GM18909 (cell line): ENCODE measurements at regions not wholly inside any gene's neighbourhood (a gene's known extent, or its start where the extent isn't known, plus 50 kb on each side); places are given as distances from the start of the nearest gene placed in this dataset.
"Not testable (repeated sequence)": the region's sequence is repeated elsewhere in the genome, so short reads cannot be mapped to it uniquely, and the experiment has no call there.

ENCODE experiments used
- ATAC-seq: cut with Tn5 transposase; IDR thresholded peaks from one replicate; pipeline ENCODE4 v1.9.1; 2021; ENCODE audit warnings: mild to moderate bottlenecking; ENCODE audit not compliant: unreplicated experiment, poor library complexity

- ATAC-seq = no peak
These were observed 50.7 kb upstream of the TNFSF4 start for GRCh38 chr1:173257805-173258204.

GRCh38 chr1:173258479-173259264 lies 51.5 kb upstream of the TNFSF4 start:
- no peak for ATAC-seq

- ATAC-seq = not testable (repeated sequence)
These were observed 53.2 kb upstream of the TNFSF4 start for GRCh38 chr1:173260329-173260728.

- no peak for ATAC-seq
These were observed 59.7 kb upstream of the TNFSF4 start for GRCh38 chr1:173266841-173267240.

GRCh38 chr1:173267453-173267945 lies 60.4 kb upstream of the TNFSF4 start:
- ATAC-seq = no peak

- ATAC-seq = no peak
These were observed 61.1 kb upstream of the TNFSF4 start for GRCh38 chr1:173268261-173268660.

GRCh38 chr1:173268786-173269277 lies 61.7 kb upstream of the TNFSF4 start:
- ATAC-seq = no peak

- no peak for ATAC-seq
These were observed 62.5 kb upstream of the TNFSF4 start for GRCh38 chr1:173269490-173270230.

GRCh38 chr1:173270243-173270642 lies 63.1 kb upstream of the TNFSF4 start:
- no peak for ATAC-seq

- ATAC-seq = not testable (repeated sequence)
These were observed 63.9 kb upstream of the TNFSF4 start for GRCh38 chr1:173271021-173271420.

- ATAC-seq = no peak
These were observed 68.4 kb upstream of the TNFSF4 start for GRCh38 chr1:173275496-173275895.

GRCh38 chr1:173276922-173277800 lies 70.0 kb upstream of the TNFSF4 start:
- ATAC-seq = peak; percentile 94

GRCh38 chr1:173280899-173281660 lies 73.9 kb upstream of the TNFSF4 start:
- ATAC-seq = no peak

- ATAC-seq = no peak
These were observed 77.9 kb upstream of the TNFSF4 start for GRCh38 chr1:173285048-173285447.

- no peak for ATAC-seq
These were observed 80.7 kb upstream of the TNFSF4 start for GRCh38 chr1:173287785-173288184.

GRCh38 chr1:173293756-173294155 lies 86.6 kb upstream of the TNFSF4 start:
- no peak for ATAC-seq

GRCh38 chr1:173294843-173295242 lies 87.7 kb upstream of the TNFSF4 start:
- ATAC-seq = no peak

GRCh38 chr1:173295391-173295790 lies 88.3 kb upstream of the TNFSF4 start:
- no peak for ATAC-seq

GRCh38 chr1:173295995-173296394 lies 88.9 kb upstream of the TNFSF4 start:
- ATAC-seq = no peak
